RWPE2 (cell line): ENCODE measurements at regions not wholly inside any gene's neighbourhood (a gene's known extent, or its start where the extent isn't known, plus 50 kb on each side); places are given as distances from the start of the nearest gene placed in this dataset.
A peak's percentile ranks its signal among the peaks of the same experiment; 100 is the strongest.

Experiments used
- ATAC-seq: fragments of 200-7000 bp; cut with Tn5 transposase; 3 replicates; pipeline ENCODE4 v1.9.1; 2021; ENCODE audit warnings: low read depth
- DNase-seq: peaks from one replicate; pipeline ENCODE4 v3.0.0-alpha.2; 2020; ENCODE audit warnings: low spot score
- H3K27ac ChIP-seq: fragments of 450-650 bp; 2 replicates; pipeline ENCODE4 v1.5.1; 2017; ENCODE audit warnings: mild to moderate bottlenecking; ENCODE audit not compliant: poor library complexity, severe bottlenecking
- H3K27me3 ChIP-seq: fragments of 250-450 bp; sonication (Bioruptor Pico); 2 replicates; pipeline ENCODE4 v1.5.1; 2021; ENCODE audit warnings: mild to moderate bottlenecking, moderate library complexity; ENCODE audit not compliant: insufficient read depth, poor library complexity, severe bottlenecking
- H3K36me3 ChIP-seq: fragments of 250-450 bp; sonication (Bioruptor Pico); 2 replicates; pipeline ENCODE4 v1.5.1; 2020; ENCODE audit warnings: low read depth, mild to moderate bottlenecking, moderate library complexity
- H3K4me1 ChIP-seq: fragments of 250-450 bp; sonication (Bioruptor Pico); 2 replicates; pipeline ENCODE4 v1.5.1; 2021; ENCODE audit warnings: mild to moderate bottlenecking, moderate library complexity; ENCODE audit not compliant: insufficient read depth, poor library complexity, severe bottlenecking
- H3K4me3 ChIP-seq: fragments of 250-450 bp; sonication (Bioruptor Pico); 2 replicates; pipeline ENCODE4 v1.5.1; 2021; ENCODE audit warnings: mild to moderate bottlenecking, moderate library complexity; ENCODE audit not compliant: severe bottlenecking
- H3K9me3 ChIP-seq: fragments of 250-450 bp; sonication (Bioruptor Pico); 2 replicates; pipeline ENCODE4 v1.5.1; 2021; ENCODE audit warnings: mild to moderate bottlenecking, moderate library complexity; ENCODE audit not compliant: severe bottlenecking
- CTCF ChIP-seq: fragments of 450-650 bp; IDR thresholded peaks from one replicate; pipeline ENCODE4 v1.5.1; 2017; ENCODE audit warnings: mild to moderate bottlenecking, moderate library complexity; ENCODE audit not compliant: poor library complexity, severe bottlenecking

DNA sequence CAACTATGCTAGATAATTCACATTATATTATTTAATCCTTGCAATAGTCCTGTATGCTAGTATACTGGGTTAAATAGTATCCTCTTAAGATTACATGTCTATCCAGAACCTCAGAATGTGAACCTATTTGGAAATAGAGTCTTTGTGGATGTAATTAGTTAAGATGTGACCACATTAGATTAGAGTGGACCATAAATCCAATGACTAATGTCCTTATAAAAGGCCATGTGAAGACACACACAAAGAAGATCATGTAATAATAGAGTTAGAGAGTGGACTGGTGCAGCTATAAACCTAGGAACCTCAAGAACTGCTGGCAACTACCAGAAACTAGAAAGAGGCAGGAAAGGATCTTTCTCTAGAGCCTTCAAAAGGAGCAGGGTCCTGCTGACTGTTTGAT is 263.6 kb upstream of the PTGER4 start:
- Histone ChIP-seq H3K27me3 (no peaks in the 10 kb centered on the region), H3K27ac (no peak overlapping the region), H3K4me1 (peaks cover 26% of the 10 kb centered on the region), H3K36me3 (no peaks in the 10 kb centered on the region), H3K9me3 (no peaks in the 10 kb centered on the region), H3K4me3 (no peak overlapping the region)
- DNase-seq (no peak), ATAC-seq (no peak)
- TF ChIP-seq CTCF = no peak

- peaks cover 38% of the 10 kb centered on the region for H3K4me1 ChIP-seq
- ATAC-seq = no peak
- no peak for DNase-seq
These were observed 264.8 kb upstream of the PTGER4 start for GRCh38 chr5:40414922-40415321.

GRCh38 chr5:40413743-40414142 is 266.0 kb upstream of the PTGER4 start:
- no peak for TF ChIP-seq CTCF
- no peaks in the 10 kb centered on the region for H3K9me3 ChIP-seq
- ATAC-seq = peak; percentile 15
- peaks cover 45% of the 10 kb centered on the region for H3K4me1 ChIP-seq
- H3K27me3 ChIP-seq = no peaks in the 10 kb centered on the region
- no peak overlapping the region for H3K4me3 ChIP-seq
- no peak for DNase-seq
- peak overlapping the region; percentile 98 for H3K27ac ChIP-seq
- H3K36me3 ChIP-seq = no peaks in the 10 kb centered on the region

More at GRCh38 chr5:40414922-40415321, 264.8 kb upstream of the PTGER4 start:
- H3K27me3 ChIP-seq = no peaks in the 10 kb centered on the region
- no peak overlapping the region for H3K4me3 ChIP-seq
- TF ChIP-seq CTCF = no peak
- H3K36me3 ChIP-seq = no peaks in the 10 kb centered on the region
- H3K9me3 ChIP-seq = no peaks in the 10 kb centered on the region
- peak overlapping the region; percentile 98 for H3K27ac ChIP-seq

DNA sequence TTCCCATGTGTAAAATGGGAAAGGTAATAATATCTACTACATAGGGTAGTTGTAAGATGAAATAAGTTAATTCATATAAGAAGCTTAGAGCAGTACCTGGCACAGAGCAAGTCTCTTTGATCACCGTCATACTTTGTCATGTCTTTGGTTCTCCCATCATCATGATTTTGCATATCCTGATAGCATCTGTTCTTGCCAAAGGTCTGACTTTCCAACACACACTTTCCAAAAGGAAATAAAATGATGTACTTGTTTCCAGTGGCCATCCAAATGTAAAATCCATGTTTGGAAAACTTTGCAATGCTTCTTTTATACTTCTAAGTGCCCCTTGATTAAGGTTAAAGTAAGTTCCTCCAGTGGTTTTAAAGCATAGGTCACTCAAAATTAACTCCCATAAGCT is 266.9 kb upstream of the PTGER4 start:
- H3K36me3 ChIP-seq = no peaks in the 10 kb centered on the region
- no peak for TF ChIP-seq CTCF
- DNase-seq = no peak
- H3K27ac ChIP-seq = peak overlapping the region; percentile 98
- no peak overlapping the region for H3K4me3 ChIP-seq
- peaks cover 45% of the 10 kb centered on the region for H3K4me1 ChIP-seq
- H3K9me3 ChIP-seq = no peaks in the 10 kb centered on the region
- ATAC-seq = no peak
- H3K27me3 ChIP-seq = no peaks in the 10 kb centered on the region

DNA sequence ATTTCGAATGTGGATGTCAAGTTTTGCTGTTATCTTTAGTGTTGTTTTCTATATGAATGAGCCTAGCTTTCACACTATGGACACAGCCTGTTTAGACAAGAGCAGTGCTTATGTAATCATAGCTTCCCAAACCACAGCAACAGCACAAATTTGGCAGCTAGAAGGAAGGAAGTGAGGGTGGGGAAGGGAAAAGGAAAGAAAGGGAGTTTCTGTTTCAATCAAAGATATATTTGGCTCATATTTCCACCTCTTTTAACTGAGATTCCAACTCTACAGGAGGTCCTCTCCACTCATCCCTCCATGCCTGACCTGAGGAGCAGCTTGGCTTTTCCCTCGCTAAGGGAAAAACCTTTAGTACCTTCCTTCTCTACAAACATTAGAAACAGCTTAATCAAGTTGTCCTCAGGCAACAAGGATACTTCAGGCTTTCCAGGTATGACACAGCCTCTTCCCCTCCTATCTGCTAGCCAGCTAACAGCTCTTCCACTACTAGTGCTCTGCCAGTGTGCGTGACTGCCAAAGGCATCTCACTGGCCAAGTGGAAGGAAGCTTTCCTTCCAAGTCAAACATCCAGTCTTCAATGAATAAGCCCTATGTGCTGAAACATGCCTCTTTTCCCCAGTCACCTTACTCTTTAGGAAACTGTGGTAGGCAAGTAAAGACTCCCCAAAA is 268.6 kb upstream of the PTGER4 start:
- Histone ChIP-seq H3K27ac (peak overlapping the region; percentile 98), H3K4me3 (no peak overlapping the region), H3K4me1 (peaks cover 45% of the 10 kb centered on the region), H3K27me3 (no peaks in the 10 kb centered on the region), H3K36me3 (no peaks in the 10 kb centered on the region), H3K9me3 (no peaks in the 10 kb centered on the region)
- DNase-seq (peak; percentile 87), ATAC-seq (peak; percentile 88)
- no peak for TF ChIP-seq CTCF
